ENCODE measurements at regions not wholly inside any gene's neighbourhood (a gene's known extent, or its start where the extent isn't known, plus 50 kb on each side); places are given as distances from the start of the nearest gene placed in this dataset.

DNA sequence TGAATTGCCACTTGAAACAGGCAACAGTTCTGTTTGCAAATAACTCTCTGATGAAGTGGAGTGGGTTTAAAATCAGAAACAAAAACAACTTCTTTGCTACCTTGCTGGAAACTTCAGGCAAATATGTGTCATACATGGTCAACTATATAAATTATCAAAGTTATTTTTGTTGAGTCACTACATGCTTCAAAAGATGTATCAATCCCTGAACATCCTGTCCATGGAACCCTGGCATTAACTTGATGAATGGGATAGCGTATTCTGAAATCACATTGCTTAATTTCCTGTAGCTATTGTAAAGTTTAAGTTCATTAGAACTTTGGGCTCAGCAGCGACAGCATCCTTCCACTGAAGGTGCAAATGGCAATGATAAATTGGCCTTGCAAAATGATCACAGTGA, 213.6 kb upstream of the MAF start:
- TF ChIP-seq, protein P1, sequence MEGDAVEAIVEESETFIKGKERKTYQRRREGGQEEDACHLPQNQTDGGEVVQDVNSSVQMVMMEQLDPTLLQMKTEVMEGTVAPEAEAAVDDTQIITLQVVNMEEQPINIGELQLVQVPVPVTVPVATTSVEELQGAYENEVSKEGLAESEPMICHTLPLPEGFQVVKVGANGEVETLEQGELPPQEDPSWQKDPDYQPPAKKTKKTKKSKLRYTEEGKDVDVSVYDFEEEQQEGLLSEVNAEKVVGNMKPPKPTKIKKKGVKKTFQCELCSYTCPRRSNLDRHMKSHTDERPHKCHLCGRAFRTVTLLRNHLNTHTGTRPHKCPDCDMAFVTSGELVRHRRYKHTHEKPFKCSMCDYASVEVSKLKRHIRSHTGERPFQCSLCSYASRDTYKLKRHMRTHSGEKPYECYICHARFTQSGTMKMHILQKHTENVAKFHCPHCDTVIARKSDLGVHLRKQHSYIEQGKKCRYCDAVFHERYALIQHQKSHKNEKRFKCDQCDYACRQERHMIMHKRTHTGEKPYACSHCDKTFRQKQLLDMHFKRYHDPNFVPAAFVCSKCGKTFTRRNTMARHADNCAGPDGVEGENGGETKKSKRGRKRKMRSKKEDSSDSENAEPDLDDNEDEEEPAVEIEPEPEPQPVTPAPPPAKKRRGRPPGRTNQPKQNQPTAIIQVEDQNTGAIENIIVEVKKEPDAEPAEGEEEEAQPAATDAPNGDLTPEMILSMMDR (IDR thresholded peaks at IDR 0.05; ENCODE audit: low read depth, low read length, missing control alignments), result no peak
- DNase-seq (ENCODE audit: extremely low read depth, low read depth), result no peak
- H3K4me3 ChIP-seq (replicated peaks; ENCODE audit: low read depth, low read length), result no peak overlapping the region

DNA sequence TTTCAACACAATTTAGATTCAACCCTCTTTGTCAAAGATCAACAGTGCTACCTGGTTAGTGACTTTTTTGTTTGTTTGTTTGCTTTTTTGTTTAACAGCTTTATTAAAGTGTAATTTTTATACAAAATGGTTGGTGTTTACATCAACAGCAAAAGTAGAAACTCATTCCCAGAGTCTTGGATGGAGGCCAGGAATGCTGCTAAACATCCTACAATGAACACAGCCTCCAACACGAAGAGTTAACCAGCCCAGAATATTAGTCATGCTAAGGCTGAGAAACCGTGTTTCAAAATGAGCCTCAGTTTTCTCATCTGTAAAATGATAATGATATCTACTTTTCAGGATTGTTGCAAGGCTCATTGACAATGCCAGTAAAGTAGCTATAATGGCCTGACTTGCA, 211.0 kb upstream of the MAF start:
- DNase-seq (ENCODE audit: extremely low read depth, low read depth), result no peak
- H3K4me3 ChIP-seq (replicated peaks; ENCODE audit: low read depth, low read length), result no peak overlapping the region
- TF ChIP-seq, protein P1 (IDR thresholded peaks at IDR 0.05; ENCODE audit: low read depth, low read length, missing control alignments), result no peak

DNA sequence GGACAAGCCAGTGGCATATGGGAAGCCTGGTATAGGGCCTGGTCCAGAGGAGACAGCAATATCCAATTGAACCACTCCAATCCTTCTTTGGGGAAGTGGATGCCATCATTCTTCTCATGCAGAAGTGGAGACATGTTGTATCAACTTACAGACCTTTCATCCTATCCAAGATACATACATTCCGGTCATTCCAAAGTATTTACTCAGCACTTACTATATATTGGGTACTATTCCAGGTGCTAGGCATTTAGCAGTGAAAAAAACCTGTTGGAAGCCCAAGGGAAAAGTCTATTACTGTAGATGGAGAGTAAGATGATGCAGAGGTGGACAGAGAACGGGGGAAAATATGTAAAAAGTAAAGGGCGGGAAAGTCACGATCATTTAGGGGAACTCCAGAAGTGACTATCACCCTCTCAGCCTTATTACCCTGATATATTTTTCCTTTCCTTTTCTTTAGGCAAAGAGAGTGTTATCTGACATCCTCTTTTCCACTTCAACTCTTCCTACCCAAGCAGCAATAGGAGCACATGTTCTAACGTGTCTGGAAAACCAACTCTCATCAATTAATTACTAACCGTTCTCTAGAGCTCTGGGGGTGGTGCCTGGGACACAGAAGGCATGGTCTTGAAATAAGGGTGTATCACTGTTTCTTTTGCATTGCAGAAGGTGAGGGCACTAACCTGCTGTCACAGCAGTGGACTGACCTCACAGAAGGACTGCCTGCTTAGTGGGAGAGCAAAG, 210.1 kb upstream of the MAF start:
- no peak overlapping the region for H3K4me3 ChIP-seq (replicated peaks; ENCODE audit: low read depth, low read length)
- DNase-seq (ENCODE audit: extremely low read depth, low read depth), result no peak

DNA sequence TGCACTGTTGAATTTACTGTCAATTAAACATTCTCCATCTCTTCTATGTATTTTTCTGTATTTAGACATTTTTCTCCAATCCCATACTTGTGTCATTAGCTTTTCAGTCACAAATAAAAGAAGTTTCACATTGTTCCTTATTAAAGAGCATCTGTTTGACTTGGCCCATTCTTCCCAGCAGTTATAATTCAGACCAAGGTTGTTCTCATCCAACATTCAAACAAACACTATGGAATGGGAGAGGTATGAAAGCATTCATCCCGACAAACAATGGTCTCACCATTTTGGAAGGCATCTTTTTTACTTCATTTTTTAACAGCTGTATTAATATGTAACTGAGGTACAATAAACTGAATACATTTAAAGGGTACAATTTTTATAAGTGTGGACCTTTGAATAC, 208.8 kb upstream of the MAF start:
- TF ChIP-seq, protein P1 (IDR thresholded peaks at IDR 0.05; ENCODE audit: low read depth, low read length, missing control alignments), result no peak
- H3K4me3 ChIP-seq (replicated peaks; ENCODE audit: low read depth, low read length), result no peak overlapping the region
- no peak for DNase-seq (ENCODE audit: extremely low read depth, low read depth)

More for the DNA sequence above, 210.1 kb upstream of the MAF start:
- TF ChIP-seq, protein P1 (IDR thresholded peaks at IDR 0.05; ENCODE audit: low read depth, low read length, missing control alignments), result no peak

DNA sequence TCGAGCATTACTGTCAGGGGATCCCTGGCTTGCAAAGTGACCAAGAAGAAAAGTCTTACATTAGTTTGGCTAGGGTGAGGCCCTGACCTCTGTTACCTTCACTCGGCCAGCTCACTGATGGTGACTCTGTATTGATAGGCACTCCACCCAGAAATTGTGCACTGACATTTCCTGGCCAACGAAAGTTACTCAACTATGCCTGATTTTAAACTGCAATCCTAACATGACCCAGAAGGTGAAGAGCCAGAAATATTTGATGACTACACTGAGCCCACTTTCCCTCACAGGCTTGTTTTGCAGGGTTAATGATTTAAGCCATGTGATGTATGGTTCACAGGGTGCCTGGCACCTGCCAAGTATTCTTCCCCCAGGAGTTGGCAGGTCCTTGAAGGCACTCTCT, 208.2 kb upstream of the MAF start:
- DNase-seq (ENCODE audit: extremely low read depth, low read depth), result no peak
- no peak overlapping the region for H3K4me3 ChIP-seq (replicated peaks; ENCODE audit: low read depth, low read length)
- TF ChIP-seq, protein P1 (IDR thresholded peaks at IDR 0.05; ENCODE audit: low read depth, low read length, missing control alignments), result no peak

DNA sequence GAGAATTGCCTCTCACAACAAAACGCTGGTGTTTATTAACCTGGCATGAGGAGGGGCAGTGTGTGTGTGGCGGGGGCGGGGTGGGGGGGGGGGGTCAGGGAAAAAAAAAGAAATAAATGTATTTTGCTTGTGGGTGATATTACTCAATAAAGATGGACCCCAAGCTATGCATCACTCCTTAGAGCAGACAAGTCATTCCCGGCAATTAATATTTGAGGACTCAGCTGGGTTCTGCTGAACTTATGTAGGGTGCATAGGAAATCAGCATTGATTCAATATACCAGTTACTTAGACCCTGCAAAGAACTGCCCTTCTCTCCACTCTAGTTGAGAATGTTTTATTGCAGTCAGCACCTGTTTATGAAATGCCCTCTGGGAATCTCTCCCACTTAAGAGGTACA, 206.2 kb upstream of the MAF start:
- DNase-seq (ENCODE audit: extremely low read depth, low read depth), result no peak
- TF ChIP-seq, protein P1 (IDR thresholded peaks at IDR 0.05; ENCODE audit: low read depth, low read length, missing control alignments), result no peak
- H3K4me3 ChIP-seq (replicated peaks; ENCODE audit: low read depth, low read length), result no peak overlapping the region

DNA sequence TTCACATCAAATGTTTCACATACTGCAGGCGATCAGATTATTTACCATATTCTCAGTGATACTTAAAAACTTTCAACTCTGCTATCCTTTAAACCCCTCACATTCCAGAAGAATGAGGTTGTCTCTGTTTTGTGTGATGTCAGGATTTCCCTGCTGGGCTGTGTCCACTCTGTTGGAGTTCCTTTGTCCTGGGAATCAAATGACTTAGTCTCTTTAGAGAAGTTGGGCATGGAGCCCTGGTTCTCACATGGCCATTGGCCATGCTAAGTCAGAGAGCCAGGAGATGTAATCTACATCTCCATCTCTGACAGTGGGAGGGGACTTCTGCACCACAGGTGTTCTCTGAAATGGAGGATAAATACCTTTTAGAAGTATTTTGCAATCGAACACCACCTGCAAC, 205.1 kb upstream of the MAF start:
- H3K4me3 ChIP-seq (replicated peaks; ENCODE audit: low read depth, low read length), result no peak overlapping the region
- TF ChIP-seq, protein P1 (IDR thresholded peaks at IDR 0.05; ENCODE audit: low read depth, low read length, missing control alignments), result no peak
- no peak for DNase-seq (ENCODE audit: extremely low read depth, low read depth)
